ENCODE measurements at regions not wholly inside any gene's neighbourhood (a gene's known extent, or its start where the extent isn't known, plus 50 kb on each side); places are given as distances from the start of the nearest gene placed in this dataset.

DNA sequence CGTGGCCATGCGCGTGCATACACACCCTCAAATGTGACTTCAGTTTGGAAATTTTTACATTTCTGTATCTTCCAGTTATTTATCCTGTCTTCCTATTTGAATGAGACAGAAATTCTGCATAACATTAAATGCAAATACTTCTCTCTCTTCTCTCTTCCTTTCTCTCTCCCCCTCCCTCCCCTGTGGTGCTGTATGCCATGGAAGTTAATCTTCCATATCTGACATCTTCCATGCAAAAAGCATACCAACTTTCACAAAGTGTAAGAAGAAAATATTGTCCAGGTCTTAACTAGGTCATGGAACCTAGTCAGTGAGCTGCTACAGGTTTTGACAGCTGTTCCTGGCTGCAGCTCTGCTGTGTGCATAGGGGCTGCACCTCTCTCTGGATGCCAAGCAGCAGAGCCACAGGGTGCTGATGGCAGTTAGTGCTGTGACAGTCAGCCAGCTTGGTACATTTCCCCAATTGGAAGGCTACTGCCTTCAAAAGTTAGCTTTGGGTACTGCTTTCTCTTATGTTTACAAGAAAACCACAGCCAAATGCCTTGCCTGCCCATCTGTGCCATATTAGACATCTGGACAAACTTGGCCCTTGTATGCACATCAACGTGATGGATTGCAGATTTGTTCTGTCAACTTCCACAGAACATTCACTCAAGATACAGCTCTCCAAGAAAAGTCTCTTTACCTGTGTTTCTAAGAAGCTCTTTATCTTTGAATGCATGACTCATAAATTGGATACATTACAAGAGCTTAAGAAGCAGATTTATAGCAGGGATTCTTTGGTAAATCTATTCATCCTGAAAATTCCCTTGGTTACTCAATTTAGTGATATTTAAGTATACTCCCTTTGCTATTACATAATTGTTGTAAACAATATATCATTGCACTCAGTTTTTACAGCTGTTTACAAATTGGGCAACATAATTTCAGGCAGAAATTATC, 623.8 kb downstream of the EPHA5 start:
- TF ChIP-seq CTCF (IDR thresholded peaks at IDR 0.05; ENCODE audit: low read depth, low read length) (no peak), EZH2phosphoT487 (IDR thresholded peaks at IDR 0.05; ENCODE audit: low read depth) (no peak)
